GM23248 (cell line): ENCODE measurements at regions not wholly inside any gene's neighbourhood (a gene's known extent, or its start where the extent isn't known, plus 50 kb on each side); places are given as distances from the start of the nearest gene placed in this dataset.
"Not testable (repeated sequence)": the region's sequence is repeated elsewhere in the genome, so short reads cannot be mapped to it uniquely, and the experiment has no call there.

ENCODE experiments used
- DNase-seq: peaks from one replicate; pipeline ENCODE4 v3.0.0-alpha.2; 2015
- H2AFZ ChIP-seq: fragments of 200-600 bp; sonication (generic); 2 replicates; pipeline ENCODE4 v1.6.1; 2016; ENCODE audit warnings: antibody characterized with exemption
- H3F3A ChIP-seq: fragments of 200-600 bp; sonication (generic); 2 replicates; pipeline ENCODE4 v1.6.1; 2016; ENCODE audit warnings: mild to moderate bottlenecking, antibody characterized with exemption, mixed run types; ENCODE audit not compliant: insufficient read depth
- H3K27ac ChIP-seq: fragments of 200-600 bp; sonication (generic); 2 replicates; pipeline ENCODE4 v1.5.1; 2016; ENCODE audit warnings: mild to moderate bottlenecking
- H3K27me3 ChIP-seq: fragments of 200-600 bp; sonication (generic); replicated peaks from 2 replicates; pipeline ENCODE4 v1.6.1; 2016; ENCODE audit warnings: mild to moderate bottlenecking; ENCODE audit not compliant: insufficient read depth
- H3K36me3 ChIP-seq: fragments of 200-600 bp; sonication (generic); 2 replicates; pipeline ENCODE4 v1.6.1; 2016; ENCODE audit warnings: low read depth, mild to moderate bottlenecking
- H3K4me1 ChIP-seq: fragments of 200-600 bp; sonication (generic); 2 replicates; pipeline ENCODE4 v1.6.1; 2016; ENCODE audit warnings: mild to moderate bottlenecking; ENCODE audit not compliant: insufficient read depth
- H3K4me2 ChIP-seq: fragments of 200-600 bp; sonication (generic); one replicate; pipeline ENCODE4 v1.6.1; 2016; ENCODE audit warnings: mild to moderate bottlenecking; ENCODE audit not compliant: unreplicated experiment
- H3K4me3 ChIP-seq: fragments of 200-600 bp; sonication (generic); 2 replicates; pipeline ENCODE4 v1.5.1; 2016; ENCODE audit warnings: mild to moderate bottlenecking
- H3K79me2 ChIP-seq: fragments of 200-600 bp; sonication (generic); 2 replicates; pipeline ENCODE4 v1.6.1; 2016; ENCODE audit warnings: mild to moderate bottlenecking; ENCODE audit not compliant: insufficient read depth
- H3K9ac ChIP-seq: fragments of 200-600 bp; sonication (generic); 2 replicates; pipeline ENCODE4 v1.6.1; 2016; ENCODE audit warnings: mild to moderate bottlenecking
- H3K9me2 ChIP-seq: fragments of 200-600 bp; sonication (generic); 2 replicates; pipeline ENCODE4 v1.6.1; 2016; ENCODE audit warnings: mixed run types, mild to moderate bottlenecking, moderate library complexity; ENCODE audit not compliant: insufficient read depth
- H3K9me3 ChIP-seq: fragments of 200-600 bp; sonication (generic); one replicate; pipeline ENCODE4 v1.6.1; 2017; ENCODE audit warnings: low read depth
- H4K20me1 ChIP-seq: fragments of 200-600 bp; sonication (generic); 2 replicates; pipeline ENCODE4 v1.6.0; 2016; ENCODE audit not compliant: insufficient read depth
- EZH2 ChIP-seq: fragments of 200-600 bp; sonication (generic); IDR thresholded peaks from 2 replicates; pipeline ENCODE4 v1.6.1; 2018; ENCODE audit warnings: antibody characterized with exemption, mild to moderate bottlenecking; ENCODE audit not compliant: insufficient read depth, poor library complexity, severe bottlenecking
- EZH2phosphoT487 ChIP-seq: fragments of 200-600 bp; sonication (generic); IDR thresholded peaks from 2 replicates; pipeline ENCODE4 v1.6.1; 2018; ENCODE audit warnings: antibody characterized with exemption, moderate library complexity, mild to moderate bottlenecking, low read depth; ENCODE audit not compliant: insufficient read depth
- WGBS, 2 experiments: methylation state at CpG; one replicate each; pipeline ENCODE4 v1.1.6; 2015 to 2017; ENCODE audit warnings: low lambda C conversion rate in 2 of 2, low coverage in 1 of 2; ENCODE audit errors: missing lambda C conversion rate in 2 of 2; 5-methylcytosine and 5-hydroxymethylcytosine counted together
- in situ Hi-C: fragments of 300-500 bp; cut with MboI; formaldehyde crosslinking; loops from 2 replicates; pipeline ENCODE4 v1.15.0; 2020

DNA sequence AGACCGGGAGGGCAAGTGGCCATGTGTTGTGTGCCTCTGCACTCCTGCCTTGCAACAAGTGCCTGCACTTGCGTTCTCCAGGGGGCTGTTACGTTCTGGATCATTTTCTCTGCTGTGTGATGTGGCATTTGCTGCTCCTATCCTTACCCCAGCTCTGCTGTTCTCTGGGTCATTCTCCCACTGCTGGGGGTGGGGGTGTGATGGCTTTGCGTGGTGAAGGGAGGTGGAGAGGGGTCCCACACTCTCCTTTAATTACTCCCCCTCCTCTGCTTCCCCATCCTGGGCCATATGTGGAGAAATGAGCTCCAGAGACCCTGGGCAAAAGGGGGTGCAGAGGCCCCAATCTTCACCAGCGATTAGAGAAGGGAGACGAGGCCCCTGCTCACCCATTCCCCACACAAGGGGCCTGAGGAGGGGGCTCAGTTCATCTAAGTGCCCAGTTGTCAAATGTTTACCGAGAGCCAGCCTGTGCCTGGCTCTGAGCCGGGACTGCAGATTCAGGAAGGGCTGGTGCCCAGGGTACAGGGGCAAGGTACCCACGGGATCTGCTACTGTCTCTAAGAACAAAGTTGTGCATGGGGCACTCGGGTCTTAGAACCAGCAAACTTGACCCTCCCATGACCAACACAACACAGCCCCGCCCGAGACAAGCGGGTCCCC lies 355.4 kb downstream of the PTPRU start:
- Histone ChIP-seq H3K79me2 (no peaks in the 10 kb centered on the region), H3K4me3 (no peak overlapping the region), H3K9me2 (no peaks in the 10 kb centered on the region), H2AFZ (no peak overlapping the region), H3K4me1 (no peaks in the 10 kb centered on the region; the same call in 1 of the 2 replicates), H4K20me1 (no peaks in the 10 kb centered on the region), H3K4me2 (no peak overlapping the region), H3K27ac (no peak overlapping the region), H3K36me3 (no peaks in the 10 kb centered on the region), H3F3A (no peaks in the 10 kb centered on the region), H3K27me3 (no peaks in the 10 kb centered on the region), H3K9ac (no peak overlapping the region), H3K9me3 (no peaks in the 10 kb centered on the region)
- WGBS, 2 experiments = 62 to 73% methylated on average over 9 to 12 of the region's 13 CpGs
- TF ChIP-seq EZH2 = no peak
- TF ChIP-seq EZH2phosphoT487 = no peak
- DNase-seq = no peak
- in situ Hi-C loops = no loop called here

DNA sequence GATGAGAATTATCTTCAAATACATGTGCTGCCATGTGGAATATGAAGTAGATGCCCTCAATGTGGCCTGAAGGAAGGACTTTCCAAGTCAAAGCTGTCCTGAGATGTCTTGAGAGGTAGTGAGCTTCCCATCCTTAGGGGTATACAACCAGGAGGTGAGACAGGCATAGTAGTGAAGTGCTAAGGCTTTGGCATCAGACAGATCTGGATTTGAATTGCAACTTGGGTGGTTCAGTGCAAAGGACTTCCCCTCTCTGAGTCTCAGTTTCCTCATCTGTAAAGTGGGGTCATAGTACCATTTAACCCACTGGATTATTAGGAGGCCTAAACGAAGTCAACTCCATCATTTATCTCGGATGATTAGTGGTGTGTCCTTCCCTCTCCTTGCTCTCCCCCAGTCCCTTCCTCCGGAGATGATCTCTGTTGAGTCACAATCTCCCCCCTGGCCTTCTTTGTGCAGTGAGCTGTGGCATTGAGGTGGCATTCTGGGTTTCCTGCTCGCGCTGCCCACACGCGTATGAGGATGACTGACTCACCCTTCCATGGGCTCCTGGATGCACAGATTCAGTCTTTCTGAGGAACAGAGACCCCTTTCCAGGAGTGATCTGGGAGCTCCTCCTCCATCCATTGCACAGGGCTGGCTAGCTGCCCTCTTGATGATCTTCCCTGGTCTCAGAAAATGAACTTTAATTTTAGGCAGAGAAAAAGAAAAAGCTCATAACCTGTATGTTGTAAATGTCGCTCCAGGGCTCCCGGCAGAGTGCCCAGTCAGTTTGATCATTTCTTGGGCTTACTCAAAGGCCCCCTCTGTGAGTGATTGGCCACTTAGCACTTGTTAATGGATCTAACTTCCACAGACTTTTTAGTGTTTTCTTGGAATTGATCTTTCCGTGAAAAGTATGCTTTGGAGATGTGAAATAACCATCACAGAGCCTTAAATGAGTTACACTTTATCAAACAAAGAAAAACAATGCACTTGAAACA lies 354.6 kb downstream of the PTPRU start:
- Histone ChIP-seq H3K9me3 (no peaks in the 10 kb centered on the region), H3K4me1 (no peaks in the 10 kb centered on the region; the same call in 1 of the 2 replicates), H3K79me2 (no peaks in the 10 kb centered on the region), H3K9ac (no peak overlapping the region), H2AFZ (0 out of 2 replicates have a peak overlapping the region, but pooled peaks have one; percentile 14), H3F3A (no peaks in the 10 kb centered on the region), H3K4me3 (no peak overlapping the region), H3K9me2 (no peaks in the 10 kb centered on the region), H3K4me2 (no peak overlapping the region), H3K36me3 (no peaks in the 10 kb centered on the region), H3K27ac (no peak overlapping the region), H3K27me3 (no peaks in the 10 kb centered on the region), H4K20me1 (no peaks in the 10 kb centered on the region)
- peak; percentile 65 for DNase-seq
- in situ Hi-C loops = no loop called here
- TF ChIP-seq EZH2phosphoT487 = no peak
- no peak for TF ChIP-seq EZH2
- whole genome bisulfite sequencing, 2 experiments = 41 to 44% methylated on average over 10 of the region's 10 CpGs

- H3K4me2 ChIP-seq, H3K9ac ChIP-seq, H2AFZ ChIP-seq, H4K20me1 ChIP-seq, H3K36me3 ChIP-seq, DNase-seq, H3K79me2 ChIP-seq, in situ Hi-C loops, H3K27ac ChIP-seq, H3K4me3 ChIP-seq, H3K9me2 ChIP-seq, H3K4me1 ChIP-seq, H3F3A ChIP-seq, H3K27me3 ChIP-seq, H3K9me3 ChIP-seq: not testable (repeated sequence)
- WGBS, 2 experiments = 74 to 83% methylated on average over 3 of the region's 3 CpGs
Observed at GRCh38 chr1:29589716-29590115, 353.4 kb downstream of the PTPRU start.

DNA sequence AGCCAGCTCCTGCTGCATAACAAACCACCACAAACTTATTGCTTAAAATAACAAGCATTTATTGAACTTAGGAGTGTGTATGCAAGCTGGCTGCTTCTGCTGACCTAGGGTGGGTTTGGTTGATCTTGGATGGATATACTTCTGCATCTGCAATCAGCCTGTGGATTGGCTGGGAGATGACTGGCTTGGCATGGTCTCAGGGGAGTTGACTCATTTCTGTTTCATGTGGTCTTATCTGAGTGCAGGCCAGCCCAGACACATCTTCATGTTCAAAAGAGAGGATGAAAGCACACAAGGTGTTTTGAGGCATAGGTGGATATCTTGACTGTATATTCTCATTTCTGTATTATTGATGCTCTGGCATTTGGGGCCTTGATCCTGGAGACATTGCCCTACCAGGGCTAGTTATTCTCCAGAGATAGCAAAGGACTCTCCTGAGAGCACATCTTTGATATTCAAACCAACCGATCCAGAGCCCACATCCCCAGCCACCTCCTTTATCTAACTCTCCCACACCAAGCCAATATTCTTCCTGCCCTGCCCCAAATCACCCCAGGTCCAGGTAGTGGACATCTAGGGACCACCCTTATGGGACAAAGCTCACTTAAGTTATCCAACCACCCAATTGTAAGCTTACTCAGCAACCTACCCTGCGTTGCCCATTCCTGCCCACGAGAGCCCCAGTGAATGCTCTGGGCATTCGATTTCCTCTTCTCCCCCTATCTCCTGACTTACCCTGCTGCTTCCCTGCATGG lies 350.8 kb downstream of the PTPRU start:
- in situ Hi-C loops = no loop called here
- WGBS, 2 experiments = 44 to 45% methylated on average over 4 of the region's 4 CpGs
- H3F3A ChIP-seq = no peaks in the 10 kb centered on the region
- no peak overlapping the region for H3K9ac ChIP-seq
- H3K4me2 ChIP-seq = no peak overlapping the region
- no peak overlapping the region for H3K27ac ChIP-seq
- H3K4me3 ChIP-seq = no peak overlapping the region
- no peaks in the 10 kb centered on the region for H4K20me1 ChIP-seq
- 0 out of 2 replicates have a peak, but pooled peaks cover 5% of the 10 kb centered on the region for H3K4me1 ChIP-seq
- H3K36me3 ChIP-seq = no peaks in the 10 kb centered on the region
- peak; percentile 45 for DNase-seq
- TF ChIP-seq EZH2phosphoT487 = no peak
- no peaks in the 10 kb centered on the region for H3K27me3 ChIP-seq
- H3K9me3 ChIP-seq = no peaks in the 10 kb centered on the region
- H3K79me2 ChIP-seq = no peaks in the 10 kb centered on the region
- H2AFZ ChIP-seq = no peak overlapping the region
- no peaks in the 10 kb centered on the region for H3K9me2 ChIP-seq
